Body of pancreas (tissue), 4 donors: ENCODE measurements at regions not wholly inside any gene's neighbourhood (a gene's known extent, or its start where the extent isn't known, plus 50 kb on each side); places are given as distances from the start of the nearest gene placed in this dataset.

ENCODE experiments used
- ATAC-seq: fragments of 150-250 bp; one replicate; pipeline ENCODE4 v1.9.1; 2016
- DNase-seq, 4 donors: peaks; one replicate each; pipeline ENCODE4 v3.0.0-alpha.2; 2019
- H3K27ac ChIP-seq, 4 donors: fragments of 200-600 bp; sonication (generic); 1 replicate in 3 of 4; 2 replicates in 1 of 4; pipeline versions ENCODE4 v1.5.1 to v1.6.1; 2016 to 2019; ENCODE audit warnings: mild to moderate bottlenecking in 1 of 4, mixed read lengths in 1 of 4, moderate library complexity in 1 of 4
- H3K27me3 ChIP-seq, 2 donors: fragments of 200-600 bp; sonication (generic); one replicate each; pipeline ENCODE4 v1.6.0; 2016; ENCODE audit warnings: mild to moderate bottlenecking in 1 of 2
- H3K36me3 ChIP-seq, 2 donors: fragments of 200-600 bp; sonication (generic); replicated peaks in 1 of 2; 2 replicates each; pipeline ENCODE4 v1.5.1; 2016; ENCODE audit warnings: low read depth in 2 of 2; ENCODE audit not compliant: insufficient read depth in 1 of 2
- H3K4me1 ChIP-seq: fragments of 200-600 bp; sonication (generic); one replicate; pipeline ENCODE4 v1.6.0; 2016
- H3K4me3 ChIP-seq, 2 donors: fragments of 200-600 bp; sonication (generic); 1 replicate in 1 of 2; 2 replicates in 1 of 2; pipeline ENCODE4 v1.5.1; 2016 to 2019
- H3K9me3 ChIP-seq, 3 donors: fragments of 200-600 bp; sonication (generic); 1 replicate in 2 of 3; 2 replicates in 1 of 3; pipeline ENCODE4 v1.5.1; 2016
- POLR2A ChIP-seq, 3 donors: fragments of 450-650 bp; IDR thresholded peaks; one replicate each; pipeline ENCODE4 v1.6.1; 2016; ENCODE audit warnings: antibody characterized with exemption in 3 of 3, mild to moderate bottlenecking in 2 of 3
- WGBS, 2 donors: methylation state at CpG; one replicate each; pipeline ENCODE4 v1.1.5; 2017; 5-methylcytosine and 5-hydroxymethylcytosine counted together
- intact Hi-C: fragments of 100-400 bp; cut with DNase I; formaldehyde crosslinking; loops from one replicate; pipeline ENCODE4 v1.15.1; 2023
- TF ChIP-seq, protein P1 (sequence below), 7 experiments: fragments of 450-650 bp in 4 of 7; fragments of 200-600 bp in 3 of 7; sonication (generic) in 3 of 7; IDR thresholded peaks; one replicate each; pipeline ENCODE4 v1.5.1; 2016 to 2019; ENCODE audit warnings: antibody characterized with exemption in 7 of 7

DNA sequence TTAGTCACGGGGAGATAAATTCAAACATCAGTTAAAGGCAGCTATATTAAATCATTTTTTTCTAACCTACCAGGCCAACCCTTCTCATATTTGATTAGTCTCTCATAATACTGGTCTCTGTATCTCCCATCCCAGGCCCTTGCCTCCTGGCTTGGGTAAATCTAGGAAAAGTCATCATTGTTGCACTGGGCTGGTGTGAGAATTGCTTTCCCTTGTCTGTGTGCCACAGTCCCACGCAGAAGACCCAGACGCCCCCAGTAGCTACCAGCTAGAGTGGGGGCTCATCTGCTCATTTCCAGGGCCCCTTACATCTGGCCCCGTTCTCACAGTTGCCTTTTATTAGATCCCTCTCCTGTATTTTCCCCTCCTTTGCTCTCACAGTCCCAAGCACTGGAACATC lies 67.6 kb upstream of the VIPR2 start:
- Histone ChIP-seq H3K9me3 (no peaks in the 10 kb centered on the region), H3K27ac (peak overlapping the region in 1 of 4 donors; percentile 87), H3K27me3 (no peaks in the 10 kb centered on the region), H3K36me3 (no peaks in the 10 kb centered on the region), H3K4me3 (no peak overlapping the region), H3K4me1 (peaks cover 20% of the 10 kb centered on the region)
- TF ChIP-seq, protein P1, sequence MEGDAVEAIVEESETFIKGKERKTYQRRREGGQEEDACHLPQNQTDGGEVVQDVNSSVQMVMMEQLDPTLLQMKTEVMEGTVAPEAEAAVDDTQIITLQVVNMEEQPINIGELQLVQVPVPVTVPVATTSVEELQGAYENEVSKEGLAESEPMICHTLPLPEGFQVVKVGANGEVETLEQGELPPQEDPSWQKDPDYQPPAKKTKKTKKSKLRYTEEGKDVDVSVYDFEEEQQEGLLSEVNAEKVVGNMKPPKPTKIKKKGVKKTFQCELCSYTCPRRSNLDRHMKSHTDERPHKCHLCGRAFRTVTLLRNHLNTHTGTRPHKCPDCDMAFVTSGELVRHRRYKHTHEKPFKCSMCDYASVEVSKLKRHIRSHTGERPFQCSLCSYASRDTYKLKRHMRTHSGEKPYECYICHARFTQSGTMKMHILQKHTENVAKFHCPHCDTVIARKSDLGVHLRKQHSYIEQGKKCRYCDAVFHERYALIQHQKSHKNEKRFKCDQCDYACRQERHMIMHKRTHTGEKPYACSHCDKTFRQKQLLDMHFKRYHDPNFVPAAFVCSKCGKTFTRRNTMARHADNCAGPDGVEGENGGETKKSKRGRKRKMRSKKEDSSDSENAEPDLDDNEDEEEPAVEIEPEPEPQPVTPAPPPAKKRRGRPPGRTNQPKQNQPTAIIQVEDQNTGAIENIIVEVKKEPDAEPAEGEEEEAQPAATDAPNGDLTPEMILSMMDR (IDR thresholded peaks at IDR 0.05), result no peak
- no peak for TF ChIP-seq POLR2A (IDR thresholded peaks at IDR 0.05)
- no peak for DNase-seq
- WGBS, 2 donors, result 87 to 92% methylated on average over 4 of the region's 4 CpGs
- intact Hi-C loops, result no loop called here
- no peak for ATAC-seq

DNA sequence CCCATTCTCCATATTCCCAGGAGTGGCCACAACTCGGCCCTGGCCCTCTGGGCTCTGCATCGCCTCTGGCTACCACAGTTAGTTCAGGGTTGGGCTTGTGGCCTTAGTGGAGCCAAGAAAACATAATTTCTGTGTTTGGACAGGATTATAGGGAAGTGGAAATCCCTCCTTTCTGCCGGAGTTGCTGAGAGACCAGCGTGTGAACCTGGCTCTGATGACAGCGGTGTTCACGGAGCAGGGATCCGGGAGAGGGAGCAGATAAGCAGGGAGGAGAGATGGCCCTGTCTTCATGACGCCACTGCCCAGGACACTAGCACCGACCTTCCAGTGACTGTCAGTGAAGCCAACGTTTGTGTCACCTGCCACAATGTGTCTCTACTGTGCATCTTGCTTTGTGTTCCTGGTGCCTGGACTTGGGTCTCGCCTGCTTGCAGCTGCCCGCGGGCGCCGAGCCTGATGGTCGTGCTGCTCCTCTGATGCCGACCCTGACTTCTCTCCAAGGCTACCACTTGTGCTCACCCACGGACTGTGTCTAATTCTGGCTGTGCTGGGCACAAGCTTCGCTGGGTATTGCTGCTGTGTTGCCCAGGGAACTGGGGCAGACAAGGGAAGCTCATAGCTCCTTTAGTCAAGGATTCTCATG lies 67.0 kb upstream of the VIPR2 start:
- intact Hi-C loops, result no loop called here
- TF ChIP-seq POLR2A (IDR thresholded peaks at IDR 0.05), result no peak
- TF ChIP-seq, protein P1 (IDR thresholded peaks at IDR 0.05), result peak in 1 of 7 experiments; percentile 2
- peak; percentile 58 for ATAC-seq
- peak overlapping the region in 2 of 4 donors; percentile 51 to 67 for H3K27ac ChIP-seq
- H3K4me1 ChIP-seq, result peaks cover 20% of the 10 kb centered on the region
- DNase-seq, result peak; percentile 10 to 62 (median 22)
- WGBS, 2 donors, result 49 to 61% methylated on average over 19 of the region's 19 CpGs
- H3K36me3 ChIP-seq, result no peaks in the 10 kb centered on the region
- no peaks in the 10 kb centered on the region for H3K27me3 ChIP-seq
- H3K4me3 ChIP-seq, result no peak overlapping the region
- no peaks in the 10 kb centered on the region for H3K9me3 ChIP-seq

DNA sequence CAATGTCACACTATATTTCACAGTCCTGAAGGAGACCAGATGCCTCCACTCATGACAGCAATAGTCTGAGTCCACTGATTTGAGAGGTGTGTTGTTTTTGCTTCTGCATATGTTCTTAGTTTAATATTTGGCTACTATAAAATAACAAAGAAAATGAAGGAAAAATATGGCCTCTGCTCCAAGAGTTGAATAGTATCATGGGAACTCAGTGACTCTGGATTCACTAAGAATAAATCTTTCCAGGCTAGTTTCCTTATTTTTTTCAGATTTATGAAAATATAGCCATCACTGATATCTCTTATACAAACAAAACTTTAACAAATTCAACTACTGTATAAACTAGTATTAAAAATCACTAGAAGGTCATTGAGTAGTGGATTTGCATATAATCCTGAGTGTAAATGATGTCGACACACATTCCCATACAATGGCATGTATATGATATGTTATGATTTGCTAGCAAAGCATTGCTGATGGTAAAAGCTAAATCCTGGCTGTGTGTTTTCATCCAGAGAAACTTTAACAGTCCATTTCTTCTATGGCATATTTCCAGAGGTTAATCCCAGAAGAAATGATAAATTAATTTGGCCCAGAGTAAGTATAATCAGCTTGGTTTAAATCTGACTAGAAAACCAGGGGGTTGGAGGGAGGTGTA lies 66.0 kb upstream of the VIPR2 start:
- no peaks in the 10 kb centered on the region for H3K36me3 ChIP-seq
- H3K4me1 ChIP-seq, result peaks cover 20% of the 10 kb centered on the region
- no peaks in the 10 kb centered on the region for H3K27me3 ChIP-seq
- H3K27ac ChIP-seq, result no peak overlapping the region
- no peak for ATAC-seq
- H3K9me3 ChIP-seq, result no peaks in the 10 kb centered on the region
- no peak for TF ChIP-seq POLR2A (IDR thresholded peaks at IDR 0.05)
- H3K4me3 ChIP-seq, result no peak overlapping the region
- DNase-seq, result no peak
- WGBS, 2 donors, result 84 to 100% methylated on average over 1 of the region's 1 CpG
- intact Hi-C loops, result no loop called here

DNA sequence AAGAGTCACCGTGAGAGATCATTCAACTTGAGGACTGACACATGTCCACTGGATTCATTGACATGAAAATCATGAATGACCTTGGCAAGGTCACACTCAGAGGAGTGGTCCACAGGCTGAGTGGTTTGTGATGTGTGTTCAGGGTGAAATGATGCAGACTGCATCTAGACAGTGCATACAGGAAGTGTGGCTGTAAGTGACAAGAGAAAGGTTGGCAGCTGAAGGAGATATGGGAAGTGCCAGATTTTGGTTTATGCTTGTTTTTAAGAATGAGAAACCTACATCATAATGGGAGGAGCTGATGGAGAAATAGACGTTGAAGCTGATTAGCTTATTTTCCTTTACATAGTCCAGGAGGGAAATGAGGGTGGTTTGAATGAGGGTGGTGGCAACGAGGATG lies 64.8 kb upstream of the VIPR2 start:
- 57 to 73% methylated on average over 3 of the region's 3 CpGs for WGBS, 2 donors
- Histone ChIP-seq H3K36me3 (no peaks in the 10 kb centered on the region), H3K9me3 (no peaks in the 10 kb centered on the region), H3K27ac (no peak overlapping the region), H3K27me3 (no peaks in the 10 kb centered on the region), H3K4me3 (no peak overlapping the region), H3K4me1 (peaks cover 20% of the 10 kb centered on the region)
- TF ChIP-seq POLR2A (IDR thresholded peaks at IDR 0.05), result no peak
- TF ChIP-seq, protein P1 (IDR thresholded peaks at IDR 0.05), result no peak
- DNase-seq (no peak), ATAC-seq (no peak)
- intact Hi-C loops, result no loop called here

DNA sequence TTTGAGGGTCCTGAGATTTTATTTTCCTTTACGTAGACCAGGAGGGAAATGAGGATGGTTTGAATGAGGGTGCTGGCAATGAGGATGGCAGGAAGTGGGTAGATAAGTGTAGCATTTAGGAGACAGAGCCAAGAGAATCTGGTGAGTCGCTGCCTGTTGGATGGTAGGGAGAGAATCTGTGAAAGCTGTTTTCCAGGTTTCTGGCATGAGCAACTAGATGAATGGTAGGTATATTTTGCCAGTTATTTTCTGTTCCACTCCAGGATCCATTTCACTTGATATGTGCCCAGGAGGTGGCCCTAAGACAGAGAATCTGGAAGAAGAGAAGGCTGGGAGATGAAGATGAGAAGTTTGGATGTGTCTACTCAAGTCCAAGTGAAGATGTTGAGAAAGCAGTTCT lies 63.3 kb upstream of the VIPR2 start:
- ATAC-seq, result no peak
- intact Hi-C loops, result no loop called here
- Histone ChIP-seq H3K9me3 (no peaks in the 10 kb centered on the region), H3K36me3 (no peaks in the 10 kb centered on the region), H3K4me1 (peaks cover 10% of the 10 kb centered on the region), H3K27me3 (no peaks in the 10 kb centered on the region), H3K4me3 (no peak overlapping the region), H3K27ac (no peak overlapping the region)
- 80 to 85% methylated on average over 2 of the region's 2 CpGs for WGBS, 2 donors
- no peak for DNase-seq
- TF ChIP-seq, protein P1 (IDR thresholded peaks at IDR 0.05), result no peak
- TF ChIP-seq POLR2A (IDR thresholded peaks at IDR 0.05), result no peak
